HFFc6 (cell line): ENCODE measurements at regions not wholly inside any gene's neighbourhood (a gene's known extent, or its start where the extent isn't known, plus 50 kb on each side); places are given as distances from the start of the nearest gene placed in this dataset.

Experiments used
- DNase-seq: peaks from one replicate; pipeline ENCODE4 v3.0.0-alpha.2; 2018
- H3K27ac Mint-ChIP-seq: 2 replicates; pipeline ENCODE4 v1.8.0; 2020; ENCODE audit warnings: mild to moderate bottlenecking, mixed read lengths
- H3K27me3 Mint-ChIP-seq: 2 replicates; pipeline ENCODE4 v1.8.0; 2021; ENCODE audit warnings: mild to moderate bottlenecking, moderate library complexity, mixed read lengths; ENCODE audit not compliant: insufficient read depth
- H3K36me3 Mint-ChIP-seq: 2 replicates; pipeline ENCODE4 v1.8.0; 2021; ENCODE audit warnings: low read depth, mixed read lengths
- H3K4me1 Mint-ChIP-seq: 2 replicates; pipeline ENCODE4 v1.8.0; 2020; ENCODE audit warnings: low read depth, mixed read lengths
- H3K4me3 Mint-ChIP-seq: 2 replicates; pipeline ENCODE4 v1.8.0; 2020; ENCODE audit warnings: mild to moderate bottlenecking, moderate library complexity, mixed read lengths
- H3K9me3 Mint-ChIP-seq: 2 replicates; pipeline ENCODE4 v1.8.0; 2020; ENCODE audit warnings: mild to moderate bottlenecking, mixed read lengths
- TF ChIP-seq, protein P1 (sequence below): fragments of 200-600 bp; sonication (generic); IDR thresholded peaks from 2 replicates; pipeline ENCODE4 v1.5.0; 2021; ENCODE audit warnings: antibody characterized with exemption, mild to moderate bottlenecking

DNA sequence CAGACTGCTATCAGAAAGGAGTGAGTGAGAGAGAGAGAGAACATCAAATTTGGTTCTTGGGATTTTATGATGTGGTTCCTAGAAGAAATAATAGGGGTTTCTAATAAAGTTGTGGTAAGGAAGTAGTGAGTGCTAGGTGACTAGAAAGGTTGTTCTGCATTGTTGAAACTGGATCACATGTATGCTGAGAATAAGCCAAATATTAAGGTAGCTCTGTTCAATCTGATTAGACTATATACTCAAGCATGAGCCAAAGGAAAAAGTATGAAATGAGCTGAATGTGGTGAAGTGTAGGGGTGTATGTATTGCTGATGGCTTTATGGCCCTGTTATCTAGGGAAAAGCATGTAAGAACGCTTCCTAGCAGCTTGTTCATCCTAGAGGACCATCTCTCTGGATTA lies 63.0 kb upstream of the IMPG1 start:
- Mint-ChIP-seq H3K36me3 (no peaks in the 10 kb centered on the region; the same call in 1 of the 2 replicates), H3K27ac (no peak overlapping the region), H3K4me3 (no peak overlapping the region), H3K4me1 (no peaks in the 10 kb centered on the region), H3K27me3 (peaks cover 1% of the 10 kb centered on the region; the same call in 1 of the 2 replicates), H3K9me3 (peaks cover 17% of the 10 kb centered on the region)
- TF ChIP-seq, protein P1, sequence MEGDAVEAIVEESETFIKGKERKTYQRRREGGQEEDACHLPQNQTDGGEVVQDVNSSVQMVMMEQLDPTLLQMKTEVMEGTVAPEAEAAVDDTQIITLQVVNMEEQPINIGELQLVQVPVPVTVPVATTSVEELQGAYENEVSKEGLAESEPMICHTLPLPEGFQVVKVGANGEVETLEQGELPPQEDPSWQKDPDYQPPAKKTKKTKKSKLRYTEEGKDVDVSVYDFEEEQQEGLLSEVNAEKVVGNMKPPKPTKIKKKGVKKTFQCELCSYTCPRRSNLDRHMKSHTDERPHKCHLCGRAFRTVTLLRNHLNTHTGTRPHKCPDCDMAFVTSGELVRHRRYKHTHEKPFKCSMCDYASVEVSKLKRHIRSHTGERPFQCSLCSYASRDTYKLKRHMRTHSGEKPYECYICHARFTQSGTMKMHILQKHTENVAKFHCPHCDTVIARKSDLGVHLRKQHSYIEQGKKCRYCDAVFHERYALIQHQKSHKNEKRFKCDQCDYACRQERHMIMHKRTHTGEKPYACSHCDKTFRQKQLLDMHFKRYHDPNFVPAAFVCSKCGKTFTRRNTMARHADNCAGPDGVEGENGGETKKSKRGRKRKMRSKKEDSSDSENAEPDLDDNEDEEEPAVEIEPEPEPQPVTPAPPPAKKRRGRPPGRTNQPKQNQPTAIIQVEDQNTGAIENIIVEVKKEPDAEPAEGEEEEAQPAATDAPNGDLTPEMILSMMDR: no peak
- DNase-seq: no peak

DNA sequence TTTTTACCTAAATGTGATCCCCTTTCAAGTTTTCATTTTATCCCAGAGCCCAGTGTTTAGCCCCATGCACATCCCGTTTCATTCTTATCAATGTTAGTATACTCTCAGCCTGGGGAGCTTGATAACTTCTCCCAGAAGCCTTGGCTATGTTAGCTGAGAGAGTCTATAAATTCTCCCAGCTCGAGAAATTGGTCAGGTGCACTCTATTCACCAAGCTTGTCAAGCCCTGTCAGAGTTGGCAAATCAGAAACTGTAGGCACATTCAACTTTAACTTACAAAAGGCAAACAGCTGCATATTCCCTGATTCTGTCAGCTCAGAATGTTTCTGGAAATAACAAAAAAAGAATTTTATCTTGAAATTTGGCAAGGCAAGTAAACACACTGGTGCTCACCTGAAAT lies 62.2 kb upstream of the IMPG1 start:
- Mint-ChIP-seq H3K27me3 (peaks cover 1% of the 10 kb centered on the region; the same call in 1 of the 2 replicates), H3K36me3 (no peaks in the 10 kb centered on the region; the same call in 1 of the 2 replicates), H3K4me1 (no peaks in the 10 kb centered on the region), H3K9me3 (peaks cover 22% of the 10 kb centered on the region), H3K4me3 (no peak overlapping the region), H3K27ac (no peak overlapping the region)
- no peak for DNase-seq
- TF ChIP-seq, protein P1: no peak

DNA sequence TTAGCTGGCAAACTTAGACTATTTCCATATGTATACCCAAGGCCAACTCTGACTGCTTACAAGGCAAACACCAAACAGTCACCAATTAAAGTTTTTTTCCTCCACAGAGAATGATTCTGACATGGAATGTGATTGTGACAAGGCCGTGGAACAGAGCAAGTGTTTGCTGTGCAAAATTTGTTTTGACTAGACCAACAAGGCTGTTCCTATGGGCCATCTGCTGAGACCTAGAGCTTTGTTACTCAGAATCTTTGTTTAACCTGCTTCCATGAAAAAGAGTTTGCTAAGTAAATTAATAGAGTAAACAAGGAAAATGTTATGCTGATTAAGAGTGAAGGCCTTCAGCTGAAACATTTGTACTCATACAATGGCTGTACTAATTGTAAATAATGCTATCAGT lies 51.6 kb upstream of the IMPG1 start:
- no peak overlapping the region for H3K27ac Mint-ChIP-seq
- H3K4me1 Mint-ChIP-seq: no peaks in the 10 kb centered on the region
- peaks cover 1% of the 10 kb centered on the region; the same call in 1 of the 2 replicates for H3K27me3 Mint-ChIP-seq
- H3K9me3 Mint-ChIP-seq: peaks cover 36% of the 10 kb centered on the region
- DNase-seq: no peak
- TF ChIP-seq, protein P1: no peak
- no peak overlapping the region for H3K4me3 Mint-ChIP-seq
- H3K36me3 Mint-ChIP-seq: no peaks in the 10 kb centered on the region
